Renal pelvis (tissue), 1 donor: ENCODE measurements at regions not wholly inside any gene's neighbourhood (a gene's known extent, or its start where the extent isn't known, plus 50 kb on each side); places are given as distances from the start of the nearest gene placed in this dataset.
"Not testable (repeated sequence)": the region's sequence is repeated elsewhere in the genome, so short reads cannot be mapped to it uniquely, and the experiment has no call there.

Experiments used
- DNase-seq: peaks from one replicate; pipeline ENCODE4 v3.0.0-alpha.2; 2013

DNA sequence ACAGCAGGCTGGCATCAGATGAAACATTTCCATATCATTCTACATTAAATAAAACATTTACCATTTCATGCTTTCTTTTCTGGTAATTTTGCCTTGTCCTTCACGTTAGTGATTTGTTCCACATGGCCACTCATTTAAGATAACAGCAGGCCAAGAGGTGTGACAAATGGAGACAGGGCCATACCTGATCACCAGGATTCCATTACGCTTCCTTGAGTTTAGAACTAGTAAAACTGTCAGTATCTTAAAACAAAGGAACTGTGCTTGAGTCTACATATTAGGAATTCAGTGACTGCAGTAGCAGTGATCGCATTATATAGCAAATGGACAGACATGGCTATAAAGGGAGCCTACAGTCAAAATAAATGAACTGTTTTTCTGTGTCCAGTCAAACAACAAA, 155.1 kb upstream of the FSHR start:
- peak; percentile 35 for DNase-seq

DNA sequence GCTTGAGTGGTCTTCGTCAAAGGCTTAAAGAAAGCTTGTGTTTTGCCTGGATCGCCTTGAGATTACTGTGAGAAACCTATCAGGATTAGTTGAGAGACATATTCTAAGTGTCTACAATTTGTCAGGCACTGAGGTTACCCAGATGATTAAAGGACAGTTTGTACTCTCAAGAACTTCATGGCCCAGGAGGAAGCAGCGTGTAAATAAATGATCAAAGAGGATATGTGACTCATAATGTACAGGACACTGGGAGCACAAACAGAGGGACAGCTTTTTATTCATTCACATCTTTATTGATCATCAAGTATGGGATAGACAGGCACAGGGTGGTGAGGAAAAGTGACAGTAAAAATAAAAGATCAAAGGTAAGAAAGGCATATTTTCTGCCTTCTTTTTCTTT, 152.6 kb upstream of the FSHR start:
- DNase-seq: no peak

- not testable (repeated sequence) for DNase-seq
Observed at GRCh38 chr2:49298693-49299092, 144.4 kb upstream of the FSHR start.

- no peak for DNase-seq
Observed at GRCh38 chr2:49298230-49298629, 143.9 kb upstream of the FSHR start.

DNA sequence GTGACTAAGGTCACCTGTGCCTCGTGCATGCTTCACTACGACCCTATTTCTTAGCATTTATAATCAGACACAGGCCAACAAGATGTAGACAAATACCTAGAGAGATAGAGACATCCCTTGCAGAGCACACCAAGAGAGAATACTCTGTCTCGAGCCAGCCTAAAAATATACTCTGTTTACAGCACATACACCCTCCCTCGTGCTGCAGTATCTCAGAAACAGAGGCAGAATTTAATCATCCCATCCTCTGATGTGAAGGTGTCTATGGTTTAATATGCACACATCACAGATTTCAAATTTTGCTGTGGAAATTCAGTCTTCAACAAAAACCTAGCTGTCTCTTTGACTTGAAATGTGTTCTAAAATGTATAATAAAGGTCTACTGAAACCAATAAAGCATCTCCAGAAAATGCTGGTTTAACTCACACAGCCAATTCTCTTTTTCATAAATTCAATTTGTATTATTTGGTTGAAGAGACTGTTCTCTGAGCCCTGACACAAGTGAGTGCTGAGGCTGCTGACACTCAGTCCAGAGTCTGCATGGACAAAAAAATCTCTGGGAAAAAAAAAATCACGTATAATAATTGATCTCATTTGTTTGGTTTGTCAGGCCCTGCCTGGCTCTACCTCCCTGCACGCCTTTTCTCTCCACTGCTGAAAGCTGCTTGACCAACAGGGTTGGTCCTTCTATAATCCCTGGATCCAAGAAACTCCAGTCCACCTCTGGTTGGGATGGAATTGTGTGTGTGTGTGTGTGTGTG, 142.0 kb upstream of the FSHR start:
- DNase-seq: no peak

DNA sequence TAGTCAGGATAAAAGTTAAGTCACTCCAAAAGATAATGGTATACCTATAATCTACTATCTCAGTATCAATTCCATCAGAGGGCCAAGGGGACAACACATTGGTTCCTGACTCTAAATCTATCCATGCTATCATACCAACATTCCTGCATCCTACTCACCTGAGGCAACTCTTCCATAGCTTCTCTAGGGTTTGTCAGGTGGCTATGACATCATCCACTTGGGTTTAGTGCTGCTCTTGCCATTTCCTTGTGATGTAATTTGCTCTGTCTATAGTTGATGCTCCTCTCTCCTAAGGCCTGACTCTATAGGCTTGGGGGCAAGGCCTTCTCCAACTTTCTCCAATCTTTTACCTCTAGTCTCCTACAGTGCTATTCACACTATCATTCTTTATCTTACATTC, 139.9 kb upstream of the FSHR start:
- DNase-seq: no peak

DNA sequence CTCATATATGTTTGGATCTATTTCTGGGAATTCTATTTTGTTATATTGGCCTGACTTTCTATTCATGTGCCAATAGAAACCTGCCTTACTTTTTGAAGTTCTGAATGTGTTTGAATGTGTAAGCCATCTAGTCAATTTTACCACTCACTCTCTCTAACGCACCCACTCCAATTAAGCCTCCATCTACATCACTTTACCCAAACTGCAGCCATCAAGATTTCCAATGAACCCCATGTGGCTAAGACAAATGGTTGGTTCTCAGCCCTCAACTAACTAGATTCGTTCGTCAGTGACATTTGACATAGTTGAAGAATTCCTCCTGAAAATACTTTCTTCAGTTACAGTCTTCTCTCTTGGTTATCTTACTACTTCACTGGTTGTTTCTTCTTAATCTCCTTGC, 137.3 kb upstream of the FSHR start:
- DNase-seq: no peak

GRCh38 chr2:49289711-49290110, 135.4 kb upstream of the FSHR start:
- no peak for DNase-seq

GRCh38 chr2:49288902-49289700, 134.8 kb upstream of the FSHR start:
- DNase-seq: no peak

GRCh38 chr2:49288113-49288705, 133.9 kb upstream of the FSHR start:
- DNase-seq: no peak

- DNase-seq: no peak
Observed at GRCh38 chr2:49286726-49287125, 132.4 kb upstream of the FSHR start.

GRCh38 chr2:49286045-49286444, 131.7 kb upstream of the FSHR start:
- DNase-seq: no peak

DNA sequence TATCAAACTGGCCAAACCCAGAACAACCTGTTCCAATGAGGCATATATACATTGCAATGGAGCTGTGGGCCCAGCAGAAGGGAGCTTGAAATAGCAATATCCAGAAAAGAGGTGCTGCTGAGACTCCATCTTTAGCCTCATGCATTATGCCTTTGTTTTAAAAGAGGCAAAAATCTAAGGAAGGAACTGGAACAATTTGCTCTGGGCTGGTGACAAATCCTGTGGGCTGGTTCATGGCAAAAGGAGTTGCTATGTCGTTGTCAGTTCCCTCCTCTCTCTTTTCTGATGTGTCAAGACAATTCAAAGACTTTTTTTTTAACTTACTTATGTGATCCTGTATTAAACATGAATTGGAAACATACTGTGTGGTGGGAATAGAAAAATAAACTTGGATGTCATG, 124.2 kb upstream of the FSHR start:
- no peak for DNase-seq

- DNase-seq: no peak
Observed at GRCh38 chr2:49278141-49278540, 123.8 kb upstream of the FSHR start.

GRCh38 chr2:49271060-49271606, 116.8 kb upstream of the FSHR start:
- DNase-seq: no peak

DNA sequence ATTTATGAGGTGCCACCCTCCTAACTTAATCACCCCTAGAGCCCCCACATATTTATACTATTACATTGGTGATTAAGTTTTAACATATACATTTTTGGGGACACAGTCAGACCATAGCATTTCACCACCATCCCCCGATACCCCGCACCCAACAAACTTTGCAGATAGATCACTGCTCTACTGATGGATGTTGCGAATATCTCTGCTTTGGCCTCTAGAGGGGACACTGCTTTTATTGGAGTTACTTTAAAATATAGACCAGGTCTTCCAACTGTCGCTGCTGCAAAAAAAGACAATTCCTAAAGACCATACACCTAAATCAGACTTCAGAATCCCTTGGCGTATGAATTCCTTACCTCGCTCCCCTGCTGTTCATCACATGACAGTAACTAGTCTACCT, 115.8 kb upstream of the FSHR start:
- no peak for DNase-seq

GRCh38 chr2:49265471-49265870, 111.2 kb upstream of the FSHR start:
- DNase-seq: no peak

GRCh38 chr2:49262801-49263560, 108.7 kb upstream of the FSHR start:
- no peak for DNase-seq

DNA sequence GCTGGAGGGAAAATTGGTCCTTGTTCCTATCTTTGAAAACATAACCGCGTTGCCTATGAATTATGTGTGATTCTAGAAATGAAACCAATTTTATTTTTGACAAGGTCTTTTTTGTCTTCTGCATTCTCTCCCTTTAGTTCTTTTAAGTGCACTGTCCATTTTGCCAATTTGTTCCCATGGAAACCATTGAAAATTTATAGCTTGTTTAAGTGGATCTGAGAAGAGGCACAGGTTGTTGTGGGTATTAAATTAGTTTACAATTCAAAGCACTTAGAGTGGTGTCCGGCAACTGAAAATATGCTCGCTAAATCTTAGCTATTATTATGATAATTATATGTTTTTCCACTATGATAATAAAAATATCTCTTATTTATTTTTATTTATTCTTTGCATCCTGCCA, 107.5 kb upstream of the FSHR start:
- no peak for DNase-seq

DNA sequence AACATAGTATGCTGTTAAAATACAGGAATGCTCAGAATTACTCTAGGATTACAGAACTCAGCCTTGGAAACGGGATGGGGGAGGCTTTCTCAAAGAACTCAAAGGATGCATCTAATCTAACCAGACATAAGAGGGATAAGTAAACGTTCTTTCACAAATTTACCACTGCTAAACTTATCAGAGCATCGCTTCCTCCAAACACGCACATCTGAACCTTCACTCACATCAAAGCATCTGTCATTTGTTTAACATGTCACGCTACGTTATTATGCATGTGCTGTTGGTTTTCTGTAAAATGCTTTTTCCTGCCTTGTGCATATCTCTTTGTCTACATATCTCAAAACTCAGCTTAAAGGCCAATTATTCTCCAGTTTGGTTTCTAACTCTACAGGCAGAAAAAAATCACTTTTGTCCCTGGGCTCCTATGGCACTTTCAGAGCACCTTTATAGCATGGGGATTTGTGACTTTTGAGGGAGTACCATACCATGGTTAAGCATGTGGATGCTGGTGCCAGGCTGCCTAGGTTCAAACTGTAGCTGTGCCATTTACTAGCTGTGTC, 106.7 kb upstream of the FSHR start:
- no peak for DNase-seq

DNA sequence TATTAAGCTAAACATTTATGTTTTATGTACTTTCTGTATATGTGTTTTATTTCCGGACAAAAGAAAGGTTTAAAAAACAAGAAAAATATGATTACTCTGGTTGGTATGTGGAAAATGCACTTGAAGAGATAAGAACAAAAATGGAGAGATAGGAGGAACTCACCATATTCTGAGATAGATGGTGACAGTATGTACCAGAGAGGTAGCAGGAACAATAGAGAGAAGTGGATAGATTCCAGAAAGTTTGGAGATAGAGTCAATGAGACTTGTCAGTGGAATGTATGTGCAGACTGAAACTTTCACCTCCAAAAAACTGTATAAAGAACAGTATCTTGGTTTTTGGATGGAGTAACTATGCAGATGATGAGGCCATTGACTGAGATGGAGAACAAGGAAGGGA, 105.6 kb upstream of the FSHR start:
- DNase-seq: no peak
